ENCODE measurements at regions not wholly inside any gene's neighbourhood (a gene's known extent, or its start where the extent isn't known, plus 50 kb on each side); places are given as distances from the start of the nearest gene placed in this dataset.

- TF ChIP-seq, protein P1, sequence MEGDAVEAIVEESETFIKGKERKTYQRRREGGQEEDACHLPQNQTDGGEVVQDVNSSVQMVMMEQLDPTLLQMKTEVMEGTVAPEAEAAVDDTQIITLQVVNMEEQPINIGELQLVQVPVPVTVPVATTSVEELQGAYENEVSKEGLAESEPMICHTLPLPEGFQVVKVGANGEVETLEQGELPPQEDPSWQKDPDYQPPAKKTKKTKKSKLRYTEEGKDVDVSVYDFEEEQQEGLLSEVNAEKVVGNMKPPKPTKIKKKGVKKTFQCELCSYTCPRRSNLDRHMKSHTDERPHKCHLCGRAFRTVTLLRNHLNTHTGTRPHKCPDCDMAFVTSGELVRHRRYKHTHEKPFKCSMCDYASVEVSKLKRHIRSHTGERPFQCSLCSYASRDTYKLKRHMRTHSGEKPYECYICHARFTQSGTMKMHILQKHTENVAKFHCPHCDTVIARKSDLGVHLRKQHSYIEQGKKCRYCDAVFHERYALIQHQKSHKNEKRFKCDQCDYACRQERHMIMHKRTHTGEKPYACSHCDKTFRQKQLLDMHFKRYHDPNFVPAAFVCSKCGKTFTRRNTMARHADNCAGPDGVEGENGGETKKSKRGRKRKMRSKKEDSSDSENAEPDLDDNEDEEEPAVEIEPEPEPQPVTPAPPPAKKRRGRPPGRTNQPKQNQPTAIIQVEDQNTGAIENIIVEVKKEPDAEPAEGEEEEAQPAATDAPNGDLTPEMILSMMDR (IDR thresholded peaks at IDR 0.05 in 8 of 11, conservative IDR thresholded peaks at IDR 0.05 in 3 of 11), result no peak
- TF ChIP-seq POLR2A (IDR thresholded peaks at IDR 0.05), result no peak
Observed at GRCh38 chr11:122175306-122175705, 59.3 kb upstream of the BLID start.
